ENCODE measurements at regions not wholly inside any gene's neighbourhood (a gene's known extent, or its start where the extent isn't known, plus 50 kb on each side); places are given as distances from the start of the nearest gene placed in this dataset.
"Not testable (repeated sequence)": the region's sequence is repeated elsewhere in the genome, so short reads cannot be mapped to it uniquely, and the experiment has no call there.

GRCh38 chr4:187910741-187911140, 84.8 kb upstream of the ZFP42 start:
- no peak for TF ChIP-seq EZH2 (IDR thresholded peaks at IDR 0.05; ENCODE audit: borderline replicate concordance, insufficient read depth, low read depth, low read length, poor library complexity, severe bottlenecking)
- TF ChIP-seq, protein P1, sequence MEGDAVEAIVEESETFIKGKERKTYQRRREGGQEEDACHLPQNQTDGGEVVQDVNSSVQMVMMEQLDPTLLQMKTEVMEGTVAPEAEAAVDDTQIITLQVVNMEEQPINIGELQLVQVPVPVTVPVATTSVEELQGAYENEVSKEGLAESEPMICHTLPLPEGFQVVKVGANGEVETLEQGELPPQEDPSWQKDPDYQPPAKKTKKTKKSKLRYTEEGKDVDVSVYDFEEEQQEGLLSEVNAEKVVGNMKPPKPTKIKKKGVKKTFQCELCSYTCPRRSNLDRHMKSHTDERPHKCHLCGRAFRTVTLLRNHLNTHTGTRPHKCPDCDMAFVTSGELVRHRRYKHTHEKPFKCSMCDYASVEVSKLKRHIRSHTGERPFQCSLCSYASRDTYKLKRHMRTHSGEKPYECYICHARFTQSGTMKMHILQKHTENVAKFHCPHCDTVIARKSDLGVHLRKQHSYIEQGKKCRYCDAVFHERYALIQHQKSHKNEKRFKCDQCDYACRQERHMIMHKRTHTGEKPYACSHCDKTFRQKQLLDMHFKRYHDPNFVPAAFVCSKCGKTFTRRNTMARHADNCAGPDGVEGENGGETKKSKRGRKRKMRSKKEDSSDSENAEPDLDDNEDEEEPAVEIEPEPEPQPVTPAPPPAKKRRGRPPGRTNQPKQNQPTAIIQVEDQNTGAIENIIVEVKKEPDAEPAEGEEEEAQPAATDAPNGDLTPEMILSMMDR (IDR thresholded peaks at IDR 0.05) = no peak
- ChIA-PET POLR2A (no interaction called here), CTCF (no interaction called here)
- no peaks in the 10 kb centered on the region for H3K4me1 ChIP-seq (ENCODE audit: control insufficient read depth in 2 of 2, insufficient read depth in 2 of 2, low read length in 2 of 2)
- H4K20me1 ChIP-seq (ENCODE audit: control insufficient read depth, insufficient read depth, low read length, poor library complexity, severe bottlenecking) = no peaks in the 10 kb centered on the region
- H3K4me2 ChIP-seq (replicated peaks; ENCODE audit: low read depth, low read length, poor library complexity, severe bottlenecking) = no peak overlapping the region
- no peak for DNase-seq
- Mint-ChIP-seq H3K27me3 (no peaks in the 10 kb centered on the region), H3K9me3 (ENCODE audit: insufficient read depth) (peaks cover 11% of the 10 kb centered on the region), H3K4me3 (no peak overlapping the region), H3K27ac (no peak overlapping the region), H3K4me1 (no peaks in the 10 kb centered on the region)
- intact Hi-C loops (cut with micrococcal nuclease) = no loop called here
- ATAC-seq (ENCODE audit: low read depth) = no peak
- 100% methylated on average over 1 of the region's 4 CpGs for WGBS (ENCODE audit: insufficient coverage)
- no peaks in the 10 kb centered on the region for H3K27me3 ChIP-seq (replicated peaks in 1 of 4; ENCODE audit: control extremely low read depth in 1 of 4, control insufficient read depth in 3 of 4, insufficient read depth in 4 of 4, low read length in 3 of 4)
- H3K79me2 ChIP-seq (ENCODE audit: control insufficient read depth, insufficient read depth, low read length) = no peaks in the 10 kb centered on the region
- H3K9ac ChIP-seq (ENCODE audit: low read length) = no peak overlapping the region
- H3K9me3 ChIP-seq (ENCODE audit: control extremely low read depth in 1 of 3, control insufficient read depth in 2 of 3, insufficient read depth in 1 of 3, low read length in 2 of 3) = peaks cover 0 to 7% (median 0%) of the 10 kb centered on the region in 3 donors
- H3K27ac ChIP-seq (ENCODE audit: low read length in 2 of 2) = no peak overlapping the region
- H2AFZ ChIP-seq (ENCODE audit: insufficient read depth, low read depth, low read length, poor library complexity, severe bottlenecking) = no peak overlapping the region
- no peak overlapping the region for H3K4me3 ChIP-seq (ENCODE audit: control extremely low read depth in 1 of 5, extremely low read depth in 1 of 5, insufficient read depth in 1 of 5, low read depth in 2 of 5, low read length in 4 of 5)
- no peaks in the 10 kb centered on the region for H3K36me3 ChIP-seq (replicated peaks in 1 of 2; ENCODE audit: control extremely low read depth in 1 of 2, control insufficient read depth in 1 of 2, extremely low read depth in 1 of 2, insufficient read depth in 2 of 2, low read length in 1 of 2)

DNA sequence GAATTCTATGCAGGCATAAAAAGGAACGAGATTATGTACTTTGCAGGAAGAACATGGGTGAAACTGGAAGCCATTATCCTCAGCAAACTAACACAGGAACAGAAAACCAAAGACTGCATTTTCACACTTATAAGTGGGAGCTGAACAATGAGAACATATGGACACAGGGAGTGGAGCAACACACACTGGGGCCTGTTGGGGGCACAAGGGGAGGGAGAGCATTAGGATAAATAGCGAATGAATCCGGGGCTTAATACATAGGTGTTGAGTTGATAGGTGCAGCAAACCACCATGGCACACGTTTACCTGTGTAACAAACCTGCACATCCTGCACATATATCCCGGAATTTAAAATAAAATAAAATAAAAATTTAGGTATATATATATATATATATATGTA, 80.2 kb upstream of the ZFP42 start:
- POLR2A ChIA-PET; DNase-seq; H3K4me3 ChIP-seq (ENCODE audit: control extremely low read depth in 1 of 5, extremely low read depth in 1 of 5, insufficient read depth in 1 of 5, low read depth in 2 of 5, low read length in 4 of 5); H3K4me3 Mint-ChIP-seq; H3K4me1 Mint-ChIP-seq; H3K79me2 ChIP-seq (ENCODE audit: control insufficient read depth, insufficient read depth, low read length); H3K4me1 ChIP-seq (ENCODE audit: control insufficient read depth in 2 of 2, insufficient read depth in 2 of 2, low read length in 2 of 2); H4K20me1 ChIP-seq (ENCODE audit: control insufficient read depth, insufficient read depth, low read length, poor library complexity, severe bottlenecking); ATAC-seq (ENCODE audit: low read depth); H3K9me3 ChIP-seq (ENCODE audit: control extremely low read depth in 1 of 3, control insufficient read depth in 2 of 3, insufficient read depth in 1 of 3, low read length in 2 of 3); intact Hi-C loops (cut with micrococcal nuclease); H3K36me3 ChIP-seq (replicated peaks in 1 of 2; ENCODE audit: control extremely low read depth in 1 of 2, control insufficient read depth in 1 of 2, extremely low read depth in 1 of 2, insufficient read depth in 2 of 2, low read length in 1 of 2); H3K9ac ChIP-seq (ENCODE audit: low read length); CTCF ChIA-PET; H3K4me2 ChIP-seq (replicated peaks; ENCODE audit: low read depth, low read length, poor library complexity, severe bottlenecking); H3K27me3 ChIP-seq (replicated peaks in 1 of 4; ENCODE audit: control extremely low read depth in 1 of 4, control insufficient read depth in 3 of 4, insufficient read depth in 4 of 4, low read length in 3 of 4); H3K27ac Mint-ChIP-seq; H3K9me3 Mint-ChIP-seq (ENCODE audit: insufficient read depth); H2AFZ ChIP-seq (ENCODE audit: insufficient read depth, low read depth, low read length, poor library complexity, severe bottlenecking); H3K27ac ChIP-seq (ENCODE audit: low read length in 2 of 2); H3K27me3 Mint-ChIP-seq: not testable (repeated sequence)
- no CpG with 5 or more reads among the region's 5 CpGs for WGBS (ENCODE audit: insufficient coverage)

Data from B cell (primary cell).